OCI-LY1 (cell line): ENCODE measurements at regions not wholly inside any gene's neighbourhood (a gene's known extent, or its start where the extent isn't known, plus 50 kb on each side); places are given as distances from the start of the nearest gene placed in this dataset.

Experiments
- EZH2 ChIP-seq: fragments of 200-600 bp; sonication (generic), shearing (Covaris generic); IDR thresholded peaks from 2 replicates; pipeline ENCODE4 v1.8.0; 2017; ENCODE audit warnings: borderline replicate concordance, mixed run types, mild to moderate bottlenecking, antibody characterized with exemption, low read length, moderate library complexity, mixed read lengths
- TF ChIP-seq, protein P1 (sequence below): fragments of 200-600 bp; sonication (generic), shearing (Covaris generic); IDR thresholded peaks from 2 replicates; pipeline ENCODE4 v1.5.1; 2017; ENCODE audit warnings: mild to moderate bottlenecking, antibody characterized with exemption, low read length, moderate library complexity, mixed read lengths

DNA sequence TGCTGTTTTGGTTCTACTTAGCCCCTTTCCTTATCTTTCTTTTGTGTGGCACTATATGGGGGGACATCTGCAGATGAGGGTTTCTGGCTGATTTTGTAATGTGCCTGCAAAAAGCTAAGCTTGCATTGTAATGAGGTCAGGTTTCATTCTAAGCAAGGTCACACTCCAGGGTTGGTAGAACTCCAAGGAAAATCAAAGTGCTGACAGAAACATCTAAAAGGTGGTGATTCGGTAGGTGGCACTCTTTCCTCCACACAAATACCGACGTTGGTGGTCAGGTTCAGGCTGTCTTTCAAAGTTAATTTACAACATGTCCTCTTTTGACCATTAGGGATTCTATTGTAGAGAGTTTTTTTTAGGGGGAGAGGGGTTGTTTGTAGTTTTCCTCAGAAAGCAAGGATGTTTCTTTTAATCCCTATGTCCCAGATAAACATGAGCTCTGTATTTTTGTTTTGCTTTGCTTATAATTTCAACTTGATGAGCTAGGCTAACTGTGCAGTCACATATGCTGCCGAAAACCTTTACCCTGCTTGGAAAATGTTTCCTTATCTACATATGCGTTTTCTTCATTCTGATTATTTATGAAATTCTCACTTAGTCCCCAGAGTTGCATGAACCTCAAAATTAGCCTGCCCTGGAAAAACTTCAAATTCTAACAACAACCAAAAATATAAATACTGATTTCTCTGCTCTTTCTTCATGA is 434.2 kb downstream of the PPARGC1A start:
- TF ChIP-seq, protein P1, sequence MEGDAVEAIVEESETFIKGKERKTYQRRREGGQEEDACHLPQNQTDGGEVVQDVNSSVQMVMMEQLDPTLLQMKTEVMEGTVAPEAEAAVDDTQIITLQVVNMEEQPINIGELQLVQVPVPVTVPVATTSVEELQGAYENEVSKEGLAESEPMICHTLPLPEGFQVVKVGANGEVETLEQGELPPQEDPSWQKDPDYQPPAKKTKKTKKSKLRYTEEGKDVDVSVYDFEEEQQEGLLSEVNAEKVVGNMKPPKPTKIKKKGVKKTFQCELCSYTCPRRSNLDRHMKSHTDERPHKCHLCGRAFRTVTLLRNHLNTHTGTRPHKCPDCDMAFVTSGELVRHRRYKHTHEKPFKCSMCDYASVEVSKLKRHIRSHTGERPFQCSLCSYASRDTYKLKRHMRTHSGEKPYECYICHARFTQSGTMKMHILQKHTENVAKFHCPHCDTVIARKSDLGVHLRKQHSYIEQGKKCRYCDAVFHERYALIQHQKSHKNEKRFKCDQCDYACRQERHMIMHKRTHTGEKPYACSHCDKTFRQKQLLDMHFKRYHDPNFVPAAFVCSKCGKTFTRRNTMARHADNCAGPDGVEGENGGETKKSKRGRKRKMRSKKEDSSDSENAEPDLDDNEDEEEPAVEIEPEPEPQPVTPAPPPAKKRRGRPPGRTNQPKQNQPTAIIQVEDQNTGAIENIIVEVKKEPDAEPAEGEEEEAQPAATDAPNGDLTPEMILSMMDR = no peak
- TF ChIP-seq EZH2 = no peak
